ENCODE measurements at regions not wholly inside any gene's neighbourhood (a gene's known extent, or its start where the extent isn't known, plus 50 kb on each side); places are given as distances from the start of the nearest gene placed in this dataset.

DNA sequence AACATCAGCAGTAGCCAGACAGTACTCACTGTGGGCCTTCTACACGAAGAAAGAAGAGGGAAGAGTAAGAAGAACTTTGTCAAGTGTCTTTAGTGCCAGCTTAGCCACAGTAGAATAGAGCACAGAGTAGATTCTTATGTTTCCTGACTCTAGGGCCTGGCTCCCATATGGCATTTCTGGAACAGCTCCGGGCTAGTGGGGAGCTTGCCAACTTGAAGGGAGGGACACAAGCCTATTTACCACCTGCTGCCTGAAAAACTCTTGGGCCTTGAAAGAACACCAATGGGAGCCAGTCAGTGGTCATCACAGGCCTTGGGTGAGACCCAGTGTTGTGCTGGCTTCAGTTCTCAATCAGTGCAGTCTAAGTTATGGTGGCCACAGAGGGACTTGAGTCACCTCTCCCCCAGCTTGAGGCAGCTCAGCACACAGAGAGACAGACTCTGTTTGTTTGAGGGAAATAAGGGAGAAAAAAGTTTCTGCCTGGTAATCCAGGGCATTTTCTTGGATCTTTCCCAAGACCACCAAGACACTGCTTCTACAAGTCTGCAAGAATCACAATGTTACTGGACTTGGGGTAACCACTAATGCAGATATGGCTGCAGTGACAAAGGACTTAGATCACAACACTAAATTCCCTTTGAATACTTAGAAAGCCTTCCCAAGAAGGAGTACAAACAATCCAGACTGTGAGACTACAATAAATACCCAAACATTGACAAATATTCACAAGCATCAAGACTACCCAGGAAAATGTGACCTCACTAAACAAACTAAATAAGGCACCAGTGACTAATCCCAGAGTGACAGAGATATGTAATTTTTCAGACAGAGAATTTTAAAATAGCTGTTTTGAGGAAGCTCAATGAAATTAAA is 261.0 kb upstream of the NDST3 start:
- TF ChIP-seq CTCF (conservative IDR thresholded peaks at IDR 0.05; ENCODE audit: low read depth, low read length) (no peak), EZH2 (IDR thresholded peaks at IDR 0.05; ENCODE audit: low read length, unreplicated experiment) (no peak)

Data from PC-3 (cell line).